Dedifferentiated amniotic fluid mesenchymal stem cell (primary cell): ENCODE measurements at regions not wholly inside any gene's neighbourhood (a gene's known extent, or its start where the extent isn't known, plus 50 kb on each side); places are given as distances from the start of the nearest gene placed in this dataset.
"Not testable (repeated sequence)": the region's sequence is repeated elsewhere in the genome, so short reads cannot be mapped to it uniquely, and the experiment has no call there.

Experiments used
- DNase-seq: peaks from one replicate; pipeline ENCODE4 v3.0.0-alpha.2; 2016; ENCODE audit errors: extremely low spot score

- DNase-seq = no peak
These were observed 247.1 kb upstream of the ELAVL2 start for GRCh38 chr9:24073007-24073592.

GRCh38 chr9:24071716-24072115, 245.7 kb upstream of the ELAVL2 start:
- DNase-seq = no peak

- no peak for DNase-seq
These were observed 245.1 kb upstream of the ELAVL2 start for GRCh38 chr9:24071091-24071490.

- DNase-seq = not testable (repeated sequence)
These were observed 241.1 kb upstream of the ELAVL2 start for GRCh38 chr9:24067107-24067506.

- DNase-seq = no peak
These were observed 233.6 kb upstream of the ELAVL2 start for GRCh38 chr9:24059651-24060050.

GRCh38 chr9:24051587-24051986, 225.5 kb upstream of the ELAVL2 start:
- DNase-seq = no peak

GRCh38 chr9:24050239-24050638, 224.2 kb upstream of the ELAVL2 start:
- not testable (repeated sequence) for DNase-seq

- no peak for DNase-seq
These were observed 219.1 kb upstream of the ELAVL2 start for GRCh38 chr9:24045150-24045549.

GRCh38 chr9:24044576-24044975, 218.5 kb upstream of the ELAVL2 start:
- no peak for DNase-seq

- DNase-seq = no peak
These were observed 215.2 kb upstream of the ELAVL2 start for GRCh38 chr9:24041160-24041690.

- no peak for DNase-seq
These were observed 210.4 kb upstream of the ELAVL2 start for GRCh38 chr9:24036459-24036858.

GRCh38 chr9:24035816-24036215, 209.8 kb upstream of the ELAVL2 start:
- no peak for DNase-seq

GRCh38 chr9:24011881-24012280, 185.8 kb upstream of the ELAVL2 start:
- DNase-seq = no peak

- no peak for DNase-seq
These were observed 185.1 kb upstream of the ELAVL2 start for GRCh38 chr9:24011009-24011717.

GRCh38 chr9:24009322-24009721, 183.3 kb upstream of the ELAVL2 start:
- DNase-seq = no peak

- no peak for DNase-seq
These were observed 181.1 kb upstream of the ELAVL2 start for GRCh38 chr9:24007185-24007584.

- DNase-seq = not testable (repeated sequence)
These were observed 165.8 kb upstream of the ELAVL2 start for GRCh38 chr9:23991874-23992273.

GRCh38 chr9:23979491-23979890, 153.5 kb upstream of the ELAVL2 start:
- no peak for DNase-seq

- no peak for DNase-seq
These were observed 136.1 kb upstream of the ELAVL2 start for GRCh38 chr9:23962101-23962500.

GRCh38 chr9:23945897-23946296, 119.9 kb upstream of the ELAVL2 start:
- DNase-seq = no peak

GRCh38 chr9:23941051-23941450, 115.0 kb upstream of the ELAVL2 start:
- DNase-seq = no peak

GRCh38 chr9:23938908-23939307, 112.9 kb upstream of the ELAVL2 start:
- DNase-seq = no peak

GRCh38 chr9:23934291-23934906, 108.4 kb upstream of the ELAVL2 start:
- no peak for DNase-seq
